Stimulated activated naive CD4-positive, alpha-beta T cell treated with Interleukin-2 at 50 U/mL for 16 hours (primary cell): ENCODE measurements at regions not wholly inside any gene's neighbourhood (a gene's known extent, or its start where the extent isn't known, plus 50 kb on each side); places are given as distances from the start of the nearest gene placed in this dataset.

ENCODE experiments used
- DNase-seq: peaks from one replicate; lab custom pipeline; 2025; lab: John Stamatoyannopoulos, UW

DNA sequence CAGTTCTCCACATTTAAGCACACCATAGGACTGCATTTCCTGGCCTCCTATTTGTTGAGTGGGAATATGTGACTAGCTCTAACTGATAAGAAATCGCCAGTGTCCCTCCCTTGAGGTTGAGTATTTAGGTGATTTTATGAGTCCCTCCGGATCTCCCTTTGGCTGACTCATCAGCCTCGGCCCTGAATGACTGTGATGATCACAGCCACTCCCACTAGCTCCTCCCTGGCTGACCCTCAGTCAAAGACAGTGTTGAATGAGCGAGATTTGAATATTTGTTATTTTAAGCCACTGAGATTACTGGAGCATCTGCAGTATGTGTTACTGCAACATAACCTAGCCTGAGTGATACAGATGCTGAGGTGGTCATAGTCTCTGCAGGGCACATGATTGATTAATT, 515.3 kb downstream of the EPHB1 start:
- DNase-seq: no peak

GRCh38 chr3:135311699-135312098, 516.6 kb downstream of the EPHB1 start:
- DNase-seq: no peak

- DNase-seq: no peak
Measured at GRCh38 chr3:135314237-135314636, 519.2 kb downstream of the EPHB1 start.

DNA sequence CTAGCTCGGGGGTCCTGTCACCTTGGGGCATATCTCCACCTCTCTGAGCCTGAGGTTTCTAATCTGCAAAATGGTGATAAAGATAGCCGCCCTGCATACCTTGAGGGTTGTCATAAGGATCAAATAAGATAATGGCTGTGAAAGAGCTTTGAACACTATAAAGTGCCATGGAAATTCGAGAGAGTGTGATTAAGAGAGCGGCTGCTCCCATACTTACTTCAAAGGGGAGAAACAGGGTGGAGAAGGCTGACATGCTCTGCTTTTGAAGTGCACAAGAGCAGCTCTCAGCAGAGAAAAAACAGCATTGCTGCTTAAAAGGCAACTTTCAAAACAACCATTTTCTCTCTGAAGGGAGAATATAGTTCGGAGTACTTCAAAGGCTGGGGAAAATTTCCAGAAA, 529.2 kb downstream of the EPHB1 start:
- no peak for DNase-seq

DNA sequence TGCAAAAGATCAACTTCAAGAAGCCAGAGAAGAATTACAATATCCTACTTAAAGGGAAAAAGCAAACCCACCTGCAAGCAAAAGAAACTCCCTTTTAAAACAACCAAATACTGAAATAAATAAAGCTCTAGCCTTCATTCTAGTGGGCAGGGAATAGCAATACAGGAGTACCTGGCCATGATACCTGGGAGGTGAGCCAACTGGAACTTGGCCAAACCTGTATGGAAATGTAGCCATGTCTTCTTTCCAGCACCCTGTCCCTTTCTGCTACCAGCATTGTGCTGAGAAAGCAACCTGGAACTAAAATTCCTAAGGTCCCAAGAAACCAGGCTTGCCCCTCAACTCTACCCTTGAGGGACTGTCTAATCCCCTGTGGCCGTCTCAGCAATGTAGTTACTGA, 530.0 kb downstream of the EPHB1 start:
- DNase-seq: no peak

DNA sequence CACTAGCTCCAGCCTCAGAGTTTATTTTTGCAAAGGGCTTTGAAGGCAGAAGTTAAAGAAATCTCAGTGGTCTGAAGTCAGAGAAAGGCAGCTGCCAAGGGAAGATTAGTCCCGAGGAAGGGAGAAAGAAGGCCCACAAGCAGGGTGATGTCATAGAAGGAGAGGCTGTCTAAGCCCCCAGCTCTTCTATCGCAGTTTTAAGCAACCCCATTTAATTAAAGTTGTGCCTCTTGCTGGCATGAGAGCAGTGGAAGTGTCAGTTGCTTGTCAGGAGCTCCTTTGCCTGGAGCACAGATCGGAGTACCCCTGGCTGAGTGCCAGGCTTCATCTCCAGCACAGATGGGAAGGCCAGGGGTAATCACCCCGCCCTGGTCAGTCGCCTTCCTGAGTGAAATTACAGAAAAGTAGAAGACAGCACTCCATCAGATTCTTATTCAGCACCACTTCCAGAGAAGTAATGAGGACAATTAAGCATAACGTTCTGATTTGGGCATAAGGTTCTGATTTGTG, 530.7 kb downstream of the EPHB1 start:
- no peak for DNase-seq

GRCh38 chr3:135326851-135327250, 531.8 kb downstream of the EPHB1 start:
- no peak for DNase-seq

GRCh38 chr3:135328036-135328435, 533.0 kb downstream of the EPHB1 start:
- DNase-seq: no peak

DNA sequence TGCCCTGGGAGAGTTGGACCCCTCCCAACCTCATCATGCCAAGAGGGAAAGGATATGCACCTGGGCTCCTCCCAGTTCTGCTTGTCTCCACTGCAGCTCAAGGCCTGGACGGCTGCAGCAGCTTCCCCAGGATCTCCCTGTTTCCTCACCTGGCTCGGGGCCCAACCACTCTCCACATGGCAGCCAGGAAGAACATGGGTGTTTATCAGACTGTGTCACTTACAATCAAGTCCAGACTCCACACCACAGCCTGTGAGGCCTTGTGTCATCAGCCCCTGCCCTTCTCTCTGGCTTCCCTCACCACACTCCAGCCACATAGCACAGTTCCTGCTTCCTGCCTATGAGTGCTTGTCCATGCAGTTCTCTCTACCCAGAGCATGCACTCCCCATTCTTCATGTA, 534.4 kb downstream of the EPHB1 start:
- DNase-seq: no peak

GRCh38 chr3:135337192-135337591, 542.1 kb downstream of the EPHB1 start:
- no peak for DNase-seq

GRCh38 chr3:135348690-135349089, 553.6 kb downstream of the EPHB1 start:
- no peak for DNase-seq

- DNase-seq: no peak
Measured at GRCh38 chr3:135349254-135349948, 554.3 kb downstream of the EPHB1 start.

DNA sequence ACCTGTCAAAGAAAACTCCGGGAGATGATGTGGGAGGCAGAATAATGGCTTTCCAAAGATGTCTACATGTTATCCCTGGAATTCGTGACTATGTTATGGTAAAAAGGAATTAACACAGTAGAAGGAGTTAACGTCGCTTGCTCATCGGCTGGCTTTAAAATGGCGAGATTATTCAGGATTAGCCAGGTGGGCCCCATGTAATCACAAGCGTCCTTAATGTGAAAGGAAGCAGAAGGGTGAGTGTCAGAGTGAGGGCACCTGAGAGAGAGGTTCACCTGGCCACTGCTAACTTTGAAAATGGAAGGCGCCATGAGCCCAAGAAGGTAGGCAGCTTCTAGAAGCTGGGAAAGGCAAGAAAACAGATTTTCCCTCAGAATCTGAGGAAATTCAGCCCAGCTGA, 557.2 kb downstream of the EPHB1 start:
- DNase-seq: no peak

GRCh38 chr3:135362889-135363288, 567.8 kb downstream of the EPHB1 start:
- no peak for DNase-seq

DNA sequence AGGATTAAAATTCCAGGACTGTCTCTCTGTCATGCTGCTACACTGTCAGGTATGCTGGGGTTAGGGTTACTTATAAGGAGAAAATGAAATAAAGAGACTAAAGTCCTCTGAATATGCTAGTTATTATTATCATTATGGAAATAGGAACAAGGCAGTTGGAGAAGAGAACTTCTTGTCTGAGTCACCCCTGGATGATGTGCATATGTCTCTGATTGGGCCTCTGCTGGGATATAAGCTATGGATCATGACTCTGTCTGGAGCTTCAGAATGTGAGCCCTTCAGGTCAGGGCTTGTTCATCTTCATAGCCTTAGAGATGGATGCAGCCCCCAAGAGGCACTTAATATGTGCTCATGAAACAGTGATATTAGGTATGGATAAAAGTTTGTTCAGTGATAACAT, 569.6 kb downstream of the EPHB1 start:
- no peak for DNase-seq

DNA sequence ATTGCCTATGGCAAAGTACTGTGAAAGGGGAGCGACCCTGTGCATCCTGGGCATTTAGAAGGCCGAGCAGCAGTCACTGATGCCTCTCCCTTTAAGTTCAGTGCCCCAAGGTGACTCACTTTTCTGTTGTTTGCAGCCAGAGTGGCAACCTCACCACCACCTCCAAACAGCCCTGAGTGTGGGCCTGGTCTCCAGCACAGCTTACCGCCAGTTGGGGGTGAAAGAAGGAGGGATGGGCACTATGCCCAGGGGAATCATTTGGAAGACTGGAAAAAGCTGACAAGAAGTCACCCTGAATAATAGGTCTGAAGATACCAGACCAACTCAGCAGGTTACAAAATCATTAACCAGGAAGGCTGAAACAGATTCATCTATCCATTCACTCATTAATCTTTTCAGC, 571.8 kb downstream of the EPHB1 start:
- no peak for DNase-seq

DNA sequence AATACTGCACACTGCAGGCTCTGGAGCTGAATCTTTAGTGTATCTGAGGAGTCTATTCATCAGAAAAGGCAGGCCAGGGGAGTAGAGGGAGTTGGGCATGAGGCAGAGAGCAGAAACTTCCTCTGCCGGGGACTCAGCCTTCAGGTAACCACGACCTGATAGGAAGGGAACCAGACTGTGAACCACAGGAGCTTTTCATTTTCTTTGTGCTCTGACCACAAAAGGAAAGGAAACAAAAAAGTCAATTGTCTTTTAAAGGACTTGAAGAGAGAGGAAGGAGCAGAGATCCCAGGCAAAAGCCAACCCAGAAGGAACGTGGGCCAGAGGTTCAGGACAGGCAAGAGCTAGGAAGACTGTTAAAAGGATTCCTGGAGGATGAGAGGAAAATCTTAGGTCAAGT, 573.3 kb downstream of the EPHB1 start:
- DNase-seq: no peak

- DNase-seq: no peak
Measured at GRCh38 chr3:135368781-135369180, 573.7 kb downstream of the EPHB1 start.

DNA sequence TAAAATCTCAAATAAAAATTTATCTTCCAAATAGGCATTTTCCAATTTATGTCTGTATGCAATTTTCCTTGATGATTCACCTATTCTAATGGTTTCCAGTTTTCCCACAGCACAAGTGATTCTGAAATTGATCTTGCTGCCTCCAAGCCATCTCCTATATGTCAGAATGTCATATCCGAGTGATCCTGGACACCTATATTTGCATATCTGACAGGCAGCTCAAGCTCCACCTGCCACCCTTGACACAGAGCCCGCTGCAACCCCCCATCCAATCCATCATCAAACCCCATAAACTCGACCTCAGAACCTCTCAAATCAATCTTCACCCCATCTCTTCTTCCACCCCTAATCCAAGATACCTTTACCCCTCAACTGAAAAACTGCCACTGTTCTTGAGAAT, 579.5 kb downstream of the EPHB1 start:
- DNase-seq: no peak

GRCh38 chr3:135382188-135382587, 583.3 kb upstream of the PPP2R3A start:
- DNase-seq: no peak

DNA sequence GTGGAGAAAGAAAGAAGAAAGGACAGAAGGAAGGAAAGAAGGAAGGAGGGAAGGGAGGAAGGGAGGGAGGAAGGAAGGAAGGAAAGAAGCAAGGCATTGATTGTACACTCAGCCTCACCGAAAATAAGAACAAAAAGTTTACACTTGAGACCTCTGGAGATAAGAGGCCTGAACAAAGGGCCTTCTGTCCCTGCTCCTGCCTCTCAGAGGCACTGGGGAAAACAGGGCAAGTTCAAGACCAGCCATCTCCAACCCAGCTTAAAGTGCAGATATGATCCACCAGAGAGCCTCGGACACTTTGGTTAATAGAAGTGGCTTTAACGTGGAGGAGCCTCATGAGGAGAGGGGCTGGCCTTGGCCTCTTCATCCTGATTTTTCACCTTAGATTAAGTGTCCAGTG, 582.9 kb upstream of the PPP2R3A start:
- DNase-seq: no peak

- DNase-seq: no peak
Measured at GRCh38 chr3:135383301-135383700, 582.2 kb upstream of the PPP2R3A start.

GRCh38 chr3:135392151-135392550, 573.4 kb upstream of the PPP2R3A start:
- no peak for DNase-seq

- no peak for DNase-seq
Measured at GRCh38 chr3:135393159-135393558, 572.4 kb upstream of the PPP2R3A start.
